ENCODE measurements at regions not wholly inside any gene's neighbourhood (a gene's known extent, or its start where the extent isn't known, plus 50 kb on each side); places are given as distances from the start of the nearest gene placed in this dataset.

DNA sequence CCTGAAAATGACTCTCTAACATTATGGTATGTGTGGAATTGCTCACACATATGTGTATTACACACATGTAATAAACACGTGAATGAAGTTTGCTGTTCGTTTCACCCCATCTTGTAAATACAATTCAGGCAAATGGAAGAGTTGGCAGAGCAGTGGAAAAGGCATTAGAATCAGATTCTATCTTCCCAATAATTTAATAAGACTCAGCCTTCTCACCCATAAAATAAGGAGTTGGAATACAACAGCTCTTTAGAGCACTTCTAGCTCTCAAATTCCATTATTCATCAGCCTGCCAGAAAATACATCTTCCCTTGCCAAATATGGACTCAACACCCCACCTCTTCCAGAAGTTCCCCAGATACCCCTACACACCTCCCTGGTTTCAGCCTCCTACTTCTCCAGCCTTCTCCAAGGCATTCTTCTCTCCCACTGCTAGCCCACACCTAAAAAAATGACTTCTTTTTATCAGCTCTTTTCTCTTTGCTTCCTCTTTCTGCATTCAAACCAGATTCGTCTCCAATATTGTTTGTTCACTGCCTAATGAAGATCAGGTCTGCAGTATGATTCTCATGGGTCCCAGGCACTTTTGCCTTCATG lies 66.2 kb upstream of the DYRK2 start:
- H3K9ac ChIP-seq = no peak overlapping the region
- Mint-ChIP-seq H3K4me1 (peaks cover 7% of the 10 kb centered on the region), H3K36me3 (no peaks in the 10 kb centered on the region), H3K27ac (no peak overlapping the region), H3K4me3 (no peak overlapping the region), H3K9me3 (no peaks in the 10 kb centered on the region), H3K27me3 (ENCODE audit: insufficient read depth, low read depth) (no peaks in the 10 kb centered on the region)
- DNase-seq (ENCODE audit: low spot score) = no peak
- H3K36me3 ChIP-seq = no peaks in the 10 kb centered on the region
- no peaks in the 10 kb centered on the region for H3K9me3 ChIP-seq (ENCODE audit: low read depth)
- H3K4me2 ChIP-seq = no peak overlapping the region
- no peaks in the 10 kb centered on the region for H4K20me1 ChIP-seq (ENCODE audit: low read depth)
- H3K4me1 ChIP-seq = peaks cover 2% of the 10 kb centered on the region
- no peaks in the 10 kb centered on the region for H3K79me2 ChIP-seq (ENCODE audit: low read depth)
- H3K4me3 ChIP-seq = no peak overlapping the region
- H3K27me3 ChIP-seq = no peaks in the 10 kb centered on the region
- no peak overlapping the region for H3K27ac ChIP-seq
- TF ChIP-seq EZH2 (IDR thresholded peaks at IDR 0.05) = no peak
- no peak overlapping the region for H2AFZ ChIP-seq (replicated peaks)
- H3F3A ChIP-seq (ENCODE audit: low read depth) = no peaks in the 10 kb centered on the region

DNA sequence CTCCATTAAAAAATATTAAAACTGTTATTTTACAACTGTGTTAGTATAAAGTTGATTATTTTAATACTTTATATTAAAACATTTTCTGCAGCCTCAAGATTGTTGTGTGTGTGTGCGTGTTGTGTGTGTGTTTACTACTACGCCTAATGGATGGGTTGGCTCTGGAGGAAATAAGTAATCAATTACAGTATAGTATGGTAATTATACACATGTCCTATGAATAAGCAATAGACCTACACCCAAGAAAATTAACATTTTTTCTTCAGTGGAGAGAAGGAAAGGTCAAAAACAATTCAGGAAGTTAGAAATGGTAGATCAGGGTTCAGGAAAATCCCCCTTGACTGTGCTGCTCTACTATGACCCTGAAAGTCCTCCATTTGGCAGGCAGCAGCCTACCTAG lies 65.7 kb upstream of the DYRK2 start:
- Histone ChIP-seq H3K9ac (no peak overlapping the region), H4K20me1 (ENCODE audit: low read depth) (no peaks in the 10 kb centered on the region), H3K4me2 (no peak overlapping the region), H3K36me3 (no peaks in the 10 kb centered on the region), H3F3A (ENCODE audit: low read depth) (no peaks in the 10 kb centered on the region), H3K9me3 (ENCODE audit: low read depth) (no peaks in the 10 kb centered on the region), H3K79me2 (ENCODE audit: low read depth) (no peaks in the 10 kb centered on the region), H2AFZ (replicated peaks) (no peak overlapping the region), H3K27me3 (no peaks in the 10 kb centered on the region), H3K4me1 (peaks cover 2% of the 10 kb centered on the region), H3K27ac (no peak overlapping the region), H3K4me3 (no peak overlapping the region)
- no peaks in the 10 kb centered on the region for H3K9me3 Mint-ChIP-seq
- no peaks in the 10 kb centered on the region for H3K36me3 Mint-ChIP-seq
- no peak overlapping the region for H3K4me3 Mint-ChIP-seq
- no peaks in the 10 kb centered on the region for H3K27me3 Mint-ChIP-seq (ENCODE audit: insufficient read depth, low read depth)
- H3K27ac Mint-ChIP-seq = no peak overlapping the region
- peaks cover 7% of the 10 kb centered on the region for H3K4me1 Mint-ChIP-seq
- no peak for TF ChIP-seq CTCF (IDR thresholded peaks at IDR 0.05)
- TF ChIP-seq EZH2phosphoT487 (IDR thresholded peaks at IDR 0.05) = no peak
- DNase-seq (ENCODE audit: low spot score) = no peak

DNA sequence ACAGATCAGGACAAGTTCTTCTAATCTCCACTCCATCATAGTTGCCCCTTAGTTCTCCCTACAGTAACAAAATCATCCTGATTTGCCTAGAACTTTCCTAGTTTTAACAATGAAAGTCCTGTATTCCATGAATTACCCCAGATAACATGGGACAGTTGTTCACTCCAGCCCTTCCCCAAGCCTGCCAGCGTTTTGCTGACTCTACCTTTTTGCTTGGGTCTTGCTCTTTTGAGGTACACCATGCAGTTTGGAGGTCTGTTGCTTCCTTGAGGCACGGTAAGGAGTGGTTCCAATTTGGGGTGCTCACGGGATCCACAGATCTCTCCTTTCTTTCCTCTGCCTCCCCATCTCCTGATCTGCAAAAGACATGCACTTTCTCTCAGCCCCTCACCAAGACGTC lies 61.6 kb upstream of the DYRK2 start:
- H3K36me3 ChIP-seq = no peaks in the 10 kb centered on the region
- peaks cover 2% of the 10 kb centered on the region for H3K4me1 ChIP-seq
- no peak overlapping the region for H3K9ac ChIP-seq
- no peak overlapping the region for H3K4me2 ChIP-seq
- H3K9me3 ChIP-seq (ENCODE audit: low read depth) = no peaks in the 10 kb centered on the region
- Mint-ChIP-seq H3K27me3 (ENCODE audit: insufficient read depth, low read depth) (peaks cover 4% of the 10 kb centered on the region), H3K4me3 (no peak overlapping the region), H3K27ac (no peak overlapping the region), H3K9me3 (no peaks in the 10 kb centered on the region), H3K4me1 (peaks cover 7% of the 10 kb centered on the region), H3K36me3 (no peaks in the 10 kb centered on the region)
- peak overlapping the region; percentile 63 for H2AFZ ChIP-seq (replicated peaks)
- no peak for TF ChIP-seq CTCF (IDR thresholded peaks at IDR 0.05)
- no peak for DNase-seq (ENCODE audit: low spot score)
- no peaks in the 10 kb centered on the region for H3F3A ChIP-seq (ENCODE audit: low read depth)
- no peaks in the 10 kb centered on the region for H3K79me2 ChIP-seq (ENCODE audit: low read depth)
- no peaks in the 10 kb centered on the region for H4K20me1 ChIP-seq (ENCODE audit: low read depth)
- no peaks in the 10 kb centered on the region for H3K27me3 ChIP-seq
- H3K27ac ChIP-seq = no peak overlapping the region
- H3K4me3 ChIP-seq = no peak overlapping the region

DNA sequence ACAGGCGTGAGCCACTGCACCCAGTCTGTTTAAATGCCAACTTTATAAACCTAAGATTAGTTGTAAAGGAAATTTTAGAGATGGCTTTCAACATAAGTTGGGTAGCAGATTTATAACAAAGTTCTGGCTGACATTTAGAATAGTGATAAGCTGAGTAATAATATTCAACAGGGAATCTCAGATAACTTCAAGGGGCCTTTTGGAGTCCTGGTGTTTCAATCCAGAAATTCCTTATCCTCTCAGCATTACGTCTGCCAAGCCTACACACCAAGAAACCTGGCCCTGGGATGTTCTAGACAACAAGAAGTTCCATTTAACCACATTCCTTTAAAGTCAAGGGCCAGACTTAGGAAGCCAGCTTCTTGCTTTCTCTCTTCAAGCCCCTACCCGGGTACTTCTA lies 59.5 kb upstream of the DYRK2 start:
- no peak overlapping the region for H3K9ac ChIP-seq
- TF ChIP-seq CTCF (IDR thresholded peaks at IDR 0.05) (no peak), EZH2 (IDR thresholded peaks at IDR 0.05) (no peak), EZH2phosphoT487 (IDR thresholded peaks at IDR 0.05) (no peak)
- Mint-ChIP-seq H3K27ac (no peak overlapping the region), H3K9me3 (no peaks in the 10 kb centered on the region), H3K4me3 (no peak overlapping the region), H3K36me3 (no peaks in the 10 kb centered on the region), H3K4me1 (peaks cover 9% of the 10 kb centered on the region), H3K27me3 (ENCODE audit: insufficient read depth, low read depth) (peaks cover 4% of the 10 kb centered on the region)
- H3K36me3 ChIP-seq = no peaks in the 10 kb centered on the region
- no peaks in the 10 kb centered on the region for H4K20me1 ChIP-seq (ENCODE audit: low read depth)
- no peaks in the 10 kb centered on the region for H3F3A ChIP-seq (ENCODE audit: low read depth)
- no peaks in the 10 kb centered on the region for H3K79me2 ChIP-seq (ENCODE audit: low read depth)
- no peaks in the 10 kb centered on the region for H3K9me3 ChIP-seq (ENCODE audit: low read depth)
- no peak overlapping the region for H3K27ac ChIP-seq
- DNase-seq (ENCODE audit: low spot score) = no peak
- H3K27me3 ChIP-seq = no peaks in the 10 kb centered on the region
- no peak overlapping the region for H3K4me2 ChIP-seq
- no peak overlapping the region for H2AFZ ChIP-seq (replicated peaks)
- H3K4me1 ChIP-seq = peaks cover 2% of the 10 kb centered on the region
- no peak overlapping the region for H3K4me3 ChIP-seq
